Fibroblast of peridontal ligament (primary cell): ENCODE measurements at regions not wholly inside any gene's neighbourhood (a gene's known extent, or its start where the extent isn't known, plus 50 kb on each side); places are given as distances from the start of the nearest gene placed in this dataset.

Experiments used
- DNase-seq: peaks from one replicate; pipeline ENCODE4 v3.0.0-alpha.2; 2010; ENCODE audit errors: extremely low read depth

GRCh38 chr11:29310725-29311342, 706.0 kb downstream of the KCNA4 start:
- DNase-seq = no peak

GRCh38 chr11:29309992-29310391, 706.8 kb downstream of the KCNA4 start:
- DNase-seq = peak; percentile 94

GRCh38 chr11:29306527-29306926, 710.3 kb downstream of the KCNA4 start:
- DNase-seq = peak; percentile 96

GRCh38 chr11:29305456-29306232, 711.2 kb downstream of the KCNA4 start:
- no peak for DNase-seq

GRCh38 chr11:29300420-29300819, 716.4 kb downstream of the KCNA4 start:
- DNase-seq = peak; percentile 94

- DNase-seq = no peak
These were observed 720.1 kb downstream of the KCNA4 start for GRCh38 chr11:29296680-29297079.

- DNase-seq = peak; percentile 80
These were observed 723.0 kb downstream of the KCNA4 start for GRCh38 chr11:29293825-29294224.

GRCh38 chr11:29282088-29282487, 734.7 kb downstream of the KCNA4 start:
- DNase-seq = peak; percentile 94

- no peak for DNase-seq
These were observed 735.5 kb downstream of the KCNA4 start for GRCh38 chr11:29281271-29281777.

GRCh38 chr11:29280452-29280851, 736.4 kb downstream of the KCNA4 start:
- no peak for DNase-seq

GRCh38 chr11:29279716-29280115, 737.1 kb downstream of the KCNA4 start:
- no peak for DNase-seq

- DNase-seq = peak; percentile 53
These were observed 744.7 kb downstream of the KCNA4 start for GRCh38 chr11:29272019-29272654.

GRCh38 chr11:29271616-29272015, 745.2 kb downstream of the KCNA4 start:
- no peak for DNase-seq

GRCh38 chr11:29268733-29269132, 748.1 kb downstream of the KCNA4 start:
- no peak for DNase-seq

GRCh38 chr11:29265792-29266191, 751.0 kb downstream of the KCNA4 start:
- no peak for DNase-seq

- DNase-seq = no peak
These were observed 751.4 kb downstream of the KCNA4 start for GRCh38 chr11:29265381-29265780.

GRCh38 chr11:29263971-29264682, 752.7 kb downstream of the KCNA4 start:
- DNase-seq = peak; percentile 83

- DNase-seq = no peak
These were observed 755.0 kb downstream of the KCNA4 start for GRCh38 chr11:29261831-29262230.

GRCh38 chr11:29260939-29261705, 755.7 kb downstream of the KCNA4 start:
- DNase-seq = no peak

- no peak for DNase-seq
These were observed 758.4 kb downstream of the KCNA4 start for GRCh38 chr11:29258411-29258810.

- DNase-seq = no peak
These were observed 760.2 kb downstream of the KCNA4 start for GRCh38 chr11:29256580-29256979.
